B cell (primary cell): ENCODE measurements at regions not wholly inside any gene's neighbourhood (a gene's known extent, or its start where the extent isn't known, plus 50 kb on each side); places are given as distances from the start of the nearest gene placed in this dataset.

ENCODE experiments used
- ATAC-seq: fragments of 200-7000 bp; cut with Tn5 transposase; one replicate; pipeline ENCODE4 v1.10.0; 2021; ENCODE audit warnings: low read depth, mild to moderate bottlenecking, moderate number of reproducible peaks, moderate library complexity
- CTCF ChIA-PET: fragments of 350-600 bp; sonication (Branson Sonifier 250); formaldehyde crosslinking; loops from one replicate; lab custom pipeline; 2021; ENCODE audit warnings: antibody characterized with exemption, inconsistent platforms; lab: Charles Lee
- POLR2A ChIA-PET: fragments of 350-600 bp; sonication (Branson Sonifier 250); formaldehyde crosslinking; loops from one replicate; lab custom pipeline; 2021; ENCODE audit warnings: antibody characterized with exemption; lab: Charles Lee
- DNase-seq: peaks from one replicate; pipeline ENCODE4 v3.0.0; 2013
- H2AFZ ChIP-seq: 2 replicates; pipeline ENCODE4 v1.6.1; 2012; ENCODE audit warnings: mild to moderate bottlenecking, low read depth, low read length; ENCODE audit not compliant: insufficient read depth, poor library complexity, severe bottlenecking
- H3K27ac ChIP-seq, 2 donors: 1 replicate in 1 of 2; 2 replicates in 1 of 2; pipeline ENCODE4 v1.5.1; 2012 to 2013; ENCODE audit warnings: low read length in 2 of 2, mild to moderate bottlenecking in 2 of 2, moderate library complexity in 1 of 2
- H3K27me3 ChIP-seq, 4 experiments: fragments of 200-600 bp in 1 of 4; sonication (generic) in 1 of 4; replicated peaks in 1 of 4; 1 replicate in 2 of 4; 2 replicates in 2 of 4; pipeline versions ENCODE4 v1.6.1 to v1.7.0; 2013 to 2016; ENCODE audit warnings: low read length in 3 of 4, mild to moderate bottlenecking in 2 of 4, mixed read lengths in 1 of 4, moderate library complexity in 1 of 4; ENCODE audit not compliant: insufficient read depth in 4 of 4, control insufficient read depth in 3 of 4; ENCODE audit errors: control extremely low read depth in 1 of 4
- H3K36me3 ChIP-seq, 2 experiments: replicated peaks in 1 of 2; 1 replicate in 1 of 2; 2 replicates in 1 of 2; pipeline versions ENCODE4 v1.6.1 to v1.7.1; 2013; ENCODE audit warnings: low read length in 1 of 2; ENCODE audit not compliant: insufficient read depth in 2 of 2, control insufficient read depth in 1 of 2; ENCODE audit errors: control extremely low read depth in 1 of 2, extremely low read depth in 1 of 2
- H3K4me1 ChIP-seq, 2 donors: fragments of 200-600 bp in 1 of 2; sonication (generic) in 1 of 2; 1 replicate in 1 of 2; 2 replicates in 1 of 2; pipeline versions ENCODE4 v1.5.1 to v1.6.1; 2013 to 2017; ENCODE audit warnings: low read length in 2 of 2; ENCODE audit not compliant: control insufficient read depth in 2 of 2, insufficient read depth in 2 of 2
- H3K4me2 ChIP-seq: replicated peaks from 2 replicates; pipeline ENCODE3; 2012; ENCODE audit warnings: mild to moderate bottlenecking, low read depth, low read length; ENCODE audit not compliant: poor library complexity, severe bottlenecking
- H3K4me3 ChIP-seq, 5 experiments: fragments of 200-600 bp in 1 of 5; sonication (generic) in 1 of 5; 1 replicate in 3 of 5; 2 replicates in 2 of 5; pipeline versions ENCODE4 v1.5.1 to v1.7.0; 2011 to 2016; ENCODE audit warnings: low read length in 4 of 5, mild to moderate bottlenecking in 4 of 5, low read depth in 2 of 5, control low read depth in 1 of 5, moderate library complexity in 1 of 5; ENCODE audit not compliant: insufficient read depth in 1 of 5; ENCODE audit errors: control extremely low read depth in 1 of 5, extremely low read depth in 1 of 5
- H3K79me2 ChIP-seq: fragments of 200-600 bp; sonication (generic); one replicate; pipeline ENCODE4 v1.6.0; 2016; ENCODE audit warnings: low read length; ENCODE audit not compliant: control insufficient read depth, insufficient read depth
- H3K9ac ChIP-seq: fragments of 200-600 bp; sonication (generic); 2 replicates; pipeline ENCODE4 v1.6.1; 2017; ENCODE audit warnings: mild to moderate bottlenecking, low read length, moderate library complexity
- H3K9me3 ChIP-seq, 3 donors: one replicate each; pipeline versions ENCODE4 v1.6.1 to v1.7.1; 2013; ENCODE audit warnings: low read length in 2 of 3; ENCODE audit not compliant: control insufficient read depth in 2 of 3, insufficient read depth in 1 of 3; ENCODE audit errors: control extremely low read depth in 1 of 3
- H4K20me1 ChIP-seq: 2 replicates; pipeline ENCODE4 v1.6.0; 2012; ENCODE audit warnings: mild to moderate bottlenecking, low read length; ENCODE audit not compliant: insufficient read depth, control insufficient read depth, poor library complexity, severe bottlenecking
- H3K27ac Mint-ChIP-seq: one replicate; pipeline ENCODE4 v1.8.0; 2021; ENCODE audit warnings: mixed read lengths
- H3K27me3 Mint-ChIP-seq: one replicate; pipeline ENCODE4 v1.8.0; 2021; ENCODE audit warnings: mixed read lengths
- H3K4me1 Mint-ChIP-seq: one replicate; pipeline ENCODE4 v1.8.0; 2021; ENCODE audit warnings: mixed read lengths
- H3K4me3 Mint-ChIP-seq: one replicate; pipeline ENCODE4 v1.8.0; 2021; ENCODE audit warnings: mixed read lengths
- H3K9me3 Mint-ChIP-seq: one replicate; pipeline ENCODE4 v1.8.0; 2022; ENCODE audit warnings: mixed read lengths; ENCODE audit not compliant: insufficient read depth
- CTCF ChIP-seq: fragments of 200-600 bp; IDR thresholded peaks from one replicate; pipeline ENCODE4 v1.8.0; 2022; ENCODE audit warnings: antibody characterized with exemption, mild to moderate bottlenecking
- EZH2 ChIP-seq: IDR thresholded peaks from 2 replicates; pipeline ENCODE4 v1.6.1; 2012; ENCODE audit warnings: borderline replicate concordance, low read depth, mild to moderate bottlenecking, moderate library complexity, low read length; ENCODE audit not compliant: insufficient read depth, poor library complexity, severe bottlenecking
- WGBS: methylation state at CpG from one replicate; pipeline ENCODE4 v1.1.5; 2013; ENCODE audit warnings: missing lambda C conversion rate; ENCODE audit not compliant: insufficient coverage; 5-methylcytosine and 5-hydroxymethylcytosine counted together
- intact Hi-C: fragments of 100-400 bp; cut with micrococcal nuclease; formaldehyde crosslinking; loops from one replicate; pipeline ENCODE4 v1.10.0; 2022

GRCh38 chr1:164950541-164950986 lies 391.6 kb downstream of the PBX1 start:
- no peaks in the 10 kb centered on the region for H3K4me1 ChIP-seq
- Mint-ChIP-seq H3K4me3 (no peak overlapping the region), H3K9me3 (peaks cover 12% of the 10 kb centered on the region), H3K27ac (no peak overlapping the region), H3K27me3 (no peaks in the 10 kb centered on the region), H3K4me1 (no peaks in the 10 kb centered on the region)
- no peak overlapping the region for H3K27ac ChIP-seq
- no peak overlapping the region for H3K4me2 ChIP-seq
- no peak overlapping the region for H3K9ac ChIP-seq
- TF ChIP-seq CTCF: no peak
- no peak for TF ChIP-seq EZH2
- ATAC-seq (no peak), DNase-seq (no peak)
- no peaks in the 10 kb centered on the region for H4K20me1 ChIP-seq
- H3K9me3 ChIP-seq: peaks cover 4 to 17% (median 5%) of the 10 kb centered on the region in 3 donors
- intact Hi-C loops: no loop called here
- no peaks in the 10 kb centered on the region for H3K36me3 ChIP-seq
- CTCF ChIA-PET: no interaction called here
- POLR2A ChIA-PET: no interaction called here
- no peak overlapping the region for H3K4me3 ChIP-seq
- no peaks in the 10 kb centered on the region for H3K27me3 ChIP-seq
- H2AFZ ChIP-seq: no peak overlapping the region
- WGBS: 67% methylated on average over 2 of the region's 5 CpGs
- no peaks in the 10 kb centered on the region for H3K79me2 ChIP-seq

GRCh38 chr1:164949771-164950471 lies 390.9 kb downstream of the PBX1 start:
- Mint-ChIP-seq H3K27me3 (no peaks in the 10 kb centered on the region), H3K27ac (no peak overlapping the region), H3K9me3 (peaks cover 12% of the 10 kb centered on the region), H3K4me3 (no peak overlapping the region), H3K4me1 (no peaks in the 10 kb centered on the region)
- no peak overlapping the region for H3K4me2 ChIP-seq
- H3K9me3 ChIP-seq: peaks cover 4 to 17% (median 5%) of the 10 kb centered on the region in 3 donors
- CTCF ChIA-PET: no interaction called here
- no peaks in the 10 kb centered on the region for H3K79me2 ChIP-seq
- ATAC-seq (no peak), DNase-seq (no peak)
- H3K36me3 ChIP-seq: no peaks in the 10 kb centered on the region
- intact Hi-C loops: no loop called here
- no peaks in the 10 kb centered on the region for H3K4me1 ChIP-seq
- no peak overlapping the region for H2AFZ ChIP-seq
- WGBS: no CpG with 5 or more reads among the region's 2 CpGs
- no peaks in the 10 kb centered on the region for H4K20me1 ChIP-seq
- H3K27ac ChIP-seq: no peak overlapping the region
- no peak overlapping the region for H3K9ac ChIP-seq
- H3K4me3 ChIP-seq: no peak overlapping the region
- no peaks in the 10 kb centered on the region for H3K27me3 ChIP-seq
- TF ChIP-seq CTCF (no peak), EZH2 (no peak)
- POLR2A ChIA-PET: no interaction called here
